C4-2B (cell line): ENCODE measurements at regions not wholly inside any gene's neighbourhood (a gene's known extent, or its start where the extent isn't known, plus 50 kb on each side); places are given as distances from the start of the nearest gene placed in this dataset.

ENCODE experiments used
- ZFX ChIP-seq: fragments of 450-650 bp; IDR thresholded peaks from 2 replicates; pipeline ENCODE4 v1.6.1; 2017
- TF ChIP-seq, protein P1 (sequence below): fragments of 450-650 bp; conservative IDR thresholded peaks from 2 replicates; pipeline ENCODE4 v1.5.1; 2017; ENCODE audit warnings: mild to moderate bottlenecking

DNA sequence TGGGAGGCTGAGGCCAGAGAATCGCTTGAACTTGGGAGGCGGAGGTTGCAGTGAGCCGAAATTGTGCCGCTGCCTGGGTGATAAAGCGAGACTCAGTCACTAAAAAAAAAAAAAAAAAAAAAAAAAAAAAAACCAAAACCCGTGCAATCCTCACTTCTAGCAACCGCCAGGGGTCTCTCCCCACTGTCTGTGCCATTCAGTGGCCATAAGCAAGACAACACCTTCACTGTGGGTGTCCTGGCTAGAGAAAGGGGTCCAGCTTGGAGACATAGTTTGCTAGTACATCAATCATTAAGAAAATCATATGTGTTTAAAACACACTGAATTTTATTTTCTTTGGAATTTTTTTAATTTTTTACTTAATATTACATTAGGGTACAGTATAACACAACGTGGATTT, 68.2 kb downstream of the RASL11A start:
- TF ChIP-seq, protein P1, sequence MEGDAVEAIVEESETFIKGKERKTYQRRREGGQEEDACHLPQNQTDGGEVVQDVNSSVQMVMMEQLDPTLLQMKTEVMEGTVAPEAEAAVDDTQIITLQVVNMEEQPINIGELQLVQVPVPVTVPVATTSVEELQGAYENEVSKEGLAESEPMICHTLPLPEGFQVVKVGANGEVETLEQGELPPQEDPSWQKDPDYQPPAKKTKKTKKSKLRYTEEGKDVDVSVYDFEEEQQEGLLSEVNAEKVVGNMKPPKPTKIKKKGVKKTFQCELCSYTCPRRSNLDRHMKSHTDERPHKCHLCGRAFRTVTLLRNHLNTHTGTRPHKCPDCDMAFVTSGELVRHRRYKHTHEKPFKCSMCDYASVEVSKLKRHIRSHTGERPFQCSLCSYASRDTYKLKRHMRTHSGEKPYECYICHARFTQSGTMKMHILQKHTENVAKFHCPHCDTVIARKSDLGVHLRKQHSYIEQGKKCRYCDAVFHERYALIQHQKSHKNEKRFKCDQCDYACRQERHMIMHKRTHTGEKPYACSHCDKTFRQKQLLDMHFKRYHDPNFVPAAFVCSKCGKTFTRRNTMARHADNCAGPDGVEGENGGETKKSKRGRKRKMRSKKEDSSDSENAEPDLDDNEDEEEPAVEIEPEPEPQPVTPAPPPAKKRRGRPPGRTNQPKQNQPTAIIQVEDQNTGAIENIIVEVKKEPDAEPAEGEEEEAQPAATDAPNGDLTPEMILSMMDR = no peak
- no peak for TF ChIP-seq ZFX
